ENCODE measurements at regions not wholly inside any gene's neighbourhood (a gene's known extent, or its start where the extent isn't known, plus 50 kb on each side); places are given as distances from the start of the nearest gene placed in this dataset.

GRCh38 chr7:25628446-25628845 is 400.2 kb upstream of the NPVF start:
- TF ChIP-seq CTCF (conservative IDR thresholded peaks at IDR 0.05 in 1 of 2, IDR thresholded peaks at IDR 0.05 in 1 of 2; ENCODE audit: low read depth in 1 of 2, low read length in 2 of 2), result no peak
- no peak for TF ChIP-seq EZH2 (IDR thresholded peaks at IDR 0.05; ENCODE audit: low read length, missing control alignments)
